NCI-H345 (cell line): ENCODE measurements at regions not wholly inside any gene's neighbourhood (a gene's known extent, or its start where the extent isn't known, plus 50 kb on each side); places are given as distances from the start of the nearest gene placed in this dataset.
"Not testable (repeated sequence)": the region's sequence is repeated elsewhere in the genome, so short reads cannot be mapped to it uniquely, and the experiment has no call there.

Experiments
- DNase-seq: peaks from one replicate; lab custom pipeline; 2025; lab: John Stamatoyannopoulos, UW

GRCh38 chr4:33649471-33649870 lies 2594.8 kb downstream of the ARAP2 start:
- no peak for DNase-seq

DNA sequence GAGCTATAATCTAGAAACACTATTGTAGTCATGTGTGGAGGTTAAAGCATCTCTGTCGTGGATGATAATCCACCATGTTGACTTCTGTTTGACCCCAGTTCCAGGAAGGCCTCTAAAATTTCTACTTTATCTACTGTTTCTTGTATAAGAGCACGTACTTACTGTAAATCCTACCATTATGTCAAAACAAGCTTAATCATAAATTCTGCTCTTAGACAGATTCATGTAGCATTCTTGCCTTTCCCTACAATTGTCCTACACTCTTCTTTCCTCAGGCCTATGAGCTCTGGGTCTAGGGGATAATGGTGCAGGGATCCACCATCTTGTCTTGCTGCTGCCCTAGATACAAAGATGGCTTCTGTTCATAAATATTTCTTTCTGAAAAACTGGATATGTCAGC lies 2594.3 kb downstream of the ARAP2 start:
- DNase-seq: no peak

DNA sequence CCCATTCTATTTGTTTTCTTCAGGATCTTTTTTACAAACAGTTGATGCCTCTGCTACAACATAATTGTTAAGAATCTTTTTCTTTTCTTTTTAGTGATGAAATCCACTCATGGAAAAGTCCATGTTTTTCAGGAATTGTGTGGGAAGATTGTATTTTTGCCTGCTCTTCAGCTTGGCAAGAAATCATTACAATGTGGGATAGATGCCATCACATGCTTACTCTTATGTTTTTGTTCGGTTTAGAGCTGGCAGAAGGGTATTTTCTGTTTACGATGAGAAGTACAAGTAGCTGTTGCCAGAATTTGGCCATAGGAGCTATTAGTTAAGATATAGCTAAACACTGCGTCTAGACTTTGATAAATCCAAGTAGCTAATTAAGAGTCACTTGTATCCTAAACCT lies 2585.3 kb downstream of the ARAP2 start:
- DNase-seq: no peak

DNA sequence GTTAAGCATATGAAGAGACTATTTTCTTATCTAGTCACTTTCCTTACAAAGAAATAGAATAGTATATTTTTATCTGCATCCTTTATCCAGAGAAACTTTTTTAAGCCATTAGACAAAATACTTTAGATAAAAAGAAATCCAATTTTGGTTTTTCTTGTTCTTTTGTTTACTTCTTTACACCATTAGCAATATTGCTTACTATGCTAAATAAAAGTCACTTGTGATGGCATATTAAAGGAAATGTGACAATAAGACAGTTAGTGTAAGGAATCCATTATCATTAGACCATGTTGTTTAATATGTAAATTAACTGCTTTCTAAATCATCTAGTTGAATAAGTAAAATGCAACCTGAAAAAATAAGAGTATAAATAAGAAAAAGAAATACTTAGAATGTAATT lies 2582.7 kb downstream of the ARAP2 start:
- DNase-seq: no peak

DNA sequence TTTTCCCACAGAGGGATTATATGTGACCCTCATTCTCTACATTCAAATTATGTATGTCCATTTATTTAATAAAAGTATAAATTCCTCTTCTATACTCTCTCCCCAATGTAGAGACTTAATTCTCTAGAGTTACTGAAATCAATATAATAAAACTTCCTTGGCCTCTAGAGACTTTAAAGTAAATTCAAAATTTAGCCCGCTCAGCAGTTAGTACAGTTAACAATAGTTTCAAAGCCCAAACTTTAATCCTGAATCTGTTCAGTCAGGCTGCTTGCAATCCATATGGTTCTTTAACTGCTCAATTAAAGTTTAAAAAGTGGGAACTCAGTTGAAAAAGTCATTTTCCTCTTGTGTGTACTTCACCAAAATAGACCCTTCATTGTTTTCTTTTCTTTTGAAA lies 2558.4 kb downstream of the ARAP2 start:
- no peak for DNase-seq

DNA sequence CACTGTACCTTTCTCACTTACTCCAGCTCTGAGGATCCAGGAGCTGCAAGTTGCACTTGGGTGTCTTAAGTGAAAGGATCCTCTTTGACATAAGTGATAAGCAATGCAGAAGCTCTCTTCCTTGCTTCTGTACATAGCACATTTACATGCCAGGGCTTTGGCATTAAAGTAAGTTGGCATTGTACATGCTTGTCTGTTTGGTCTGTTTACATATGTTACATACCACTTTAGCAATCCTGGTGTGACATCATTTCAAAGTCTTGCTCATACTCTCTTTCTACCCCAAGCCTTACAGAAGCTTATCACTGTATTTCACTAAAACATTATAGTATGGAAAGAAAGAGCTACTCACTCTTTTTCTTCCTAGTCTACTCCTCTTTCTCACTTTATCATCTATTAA lies 2548.3 kb downstream of the ARAP2 start:
- no peak for DNase-seq

DNA sequence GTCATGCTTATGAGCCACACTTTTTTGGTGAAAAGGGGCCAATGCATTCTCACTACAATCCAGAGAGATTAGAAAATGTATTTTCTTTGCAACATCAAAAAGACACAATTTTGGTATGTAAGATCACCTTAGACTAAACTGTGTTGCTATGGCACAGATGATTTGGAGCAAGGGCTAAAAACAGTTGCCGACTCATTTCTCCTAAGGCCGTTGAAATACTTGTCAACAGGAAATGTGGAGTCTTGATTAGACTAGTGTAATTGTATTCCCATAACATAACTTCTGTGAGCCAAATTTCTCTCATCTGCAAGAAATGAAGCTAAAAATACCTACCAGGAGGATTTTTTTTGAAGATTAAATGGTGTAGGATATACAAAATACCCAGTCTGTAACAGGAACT lies 2547.7 kb downstream of the ARAP2 start:
- no peak for DNase-seq

GRCh38 chr4:33709247-33709646 lies 2535.1 kb downstream of the ARAP2 start:
- DNase-seq: no peak

DNA sequence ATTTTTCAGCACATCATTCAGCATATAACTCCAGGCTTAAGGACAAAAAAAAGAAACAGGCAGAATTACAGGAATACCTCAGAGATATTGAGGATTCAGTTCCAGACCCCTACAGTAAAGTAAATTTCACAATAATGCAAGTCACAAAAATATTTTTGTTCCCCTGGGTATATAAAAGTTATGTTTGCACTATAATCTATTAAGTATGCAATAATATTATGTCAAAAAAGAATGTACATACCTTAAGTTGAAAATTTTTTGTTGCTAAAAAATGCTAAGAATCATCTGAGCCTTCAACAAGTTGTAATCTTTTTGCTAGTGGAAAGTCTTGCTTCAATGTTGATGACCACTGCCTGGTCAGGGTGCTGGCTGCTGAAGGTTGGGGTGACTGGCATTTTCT lies 2532.5 kb downstream of the ARAP2 start:
- DNase-seq: no peak

DNA sequence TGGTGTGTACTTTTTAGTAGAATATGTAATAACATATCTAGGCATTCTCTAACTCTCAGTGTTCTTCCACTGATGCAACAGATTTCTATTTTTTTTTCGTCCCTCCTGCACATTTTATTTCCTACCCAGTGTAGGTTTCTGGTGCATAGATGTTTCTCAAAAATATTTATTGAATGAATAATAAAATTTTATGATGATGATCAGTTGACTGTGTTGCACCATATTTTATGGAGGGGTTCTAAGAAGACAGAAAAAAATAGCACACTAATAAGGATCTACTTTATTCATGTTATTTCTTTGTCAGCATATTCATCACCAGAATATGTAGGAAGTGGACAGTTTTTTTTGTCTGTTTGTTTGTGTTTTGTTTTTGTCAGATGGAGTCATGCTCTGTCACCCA lies 2529.3 kb downstream of the ARAP2 start:
- DNase-seq: no peak

- no peak for DNase-seq
These were observed 2528.4 kb downstream of the ARAP2 start for GRCh38 chr4:33715841-33716395.

DNA sequence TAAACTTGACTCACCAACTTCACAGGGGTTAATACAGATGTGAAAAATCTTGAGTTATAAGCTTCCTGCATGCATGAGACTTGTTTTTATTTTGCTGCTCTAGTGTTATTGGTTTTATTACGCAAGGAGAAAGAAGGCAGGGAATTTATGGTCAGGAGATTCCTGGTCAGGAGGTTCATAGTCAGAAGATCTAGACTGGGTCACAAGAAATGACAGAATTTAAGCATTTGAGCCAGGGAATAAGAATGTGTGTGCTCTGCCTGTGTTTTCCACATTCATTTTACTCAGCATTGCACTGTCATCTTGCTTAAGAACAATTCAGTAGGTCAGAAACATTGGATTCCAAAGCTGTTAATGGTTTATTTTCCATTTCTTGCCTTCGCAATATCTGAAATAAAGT lies 2522.1 kb downstream of the ARAP2 start:
- DNase-seq: no peak

DNA sequence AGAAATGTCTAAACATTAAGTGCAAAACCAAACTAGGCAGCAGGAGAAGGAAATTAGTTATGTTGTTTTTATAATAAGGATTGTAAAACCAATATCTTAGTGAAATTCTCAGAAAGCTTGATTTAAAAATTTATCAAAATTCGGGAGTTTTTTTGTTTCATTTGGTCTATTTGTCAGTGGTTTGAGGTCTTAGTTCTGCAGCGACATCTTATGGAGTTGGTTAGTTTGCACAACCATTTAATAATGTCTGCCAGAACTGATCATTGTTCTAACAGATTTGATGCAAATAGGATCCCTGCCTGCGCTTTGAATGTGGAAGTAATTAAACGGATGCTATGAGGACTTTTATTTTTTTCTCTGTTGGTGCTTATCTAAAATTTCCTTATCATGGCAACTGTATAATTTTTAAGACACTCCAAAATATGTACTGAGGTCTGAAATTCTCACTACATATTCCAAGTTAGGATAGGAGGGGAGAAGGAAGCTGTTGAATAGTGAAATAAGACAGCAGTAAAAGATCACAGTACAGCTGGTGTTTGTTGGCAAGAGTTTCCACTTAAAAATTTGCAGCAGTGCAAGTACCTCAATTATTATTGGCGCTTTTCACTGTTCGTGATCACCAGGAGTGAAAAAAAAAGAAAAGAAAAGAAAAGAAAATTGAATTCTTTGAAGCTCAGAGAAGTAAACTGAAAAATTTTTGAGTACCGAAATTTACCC lies 2521.4 kb downstream of the ARAP2 start:
- no peak for DNase-seq

DNA sequence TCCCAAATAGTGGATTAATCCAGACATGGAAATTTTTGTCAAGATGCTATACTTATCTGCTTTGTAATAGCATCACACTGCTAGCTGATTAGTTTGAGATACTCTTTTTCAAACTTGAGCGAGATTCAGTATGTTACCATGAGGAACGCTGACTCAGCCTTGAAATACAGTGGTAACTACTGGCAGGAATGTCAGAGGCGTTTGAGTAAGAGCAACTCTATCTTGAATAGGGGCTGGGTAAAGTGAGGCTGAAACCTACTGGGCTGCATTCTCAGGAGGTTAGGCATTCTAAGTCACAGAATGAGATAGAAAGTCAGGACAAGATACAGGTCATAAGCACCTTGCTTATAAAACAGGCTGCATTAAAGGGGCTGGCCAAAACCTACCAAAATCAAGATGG lies 2519.6 kb downstream of the ARAP2 start:
- no peak for DNase-seq

GRCh38 chr4:33725861-33726260 lies 2518.5 kb downstream of the ARAP2 start:
- DNase-seq: no peak

DNA sequence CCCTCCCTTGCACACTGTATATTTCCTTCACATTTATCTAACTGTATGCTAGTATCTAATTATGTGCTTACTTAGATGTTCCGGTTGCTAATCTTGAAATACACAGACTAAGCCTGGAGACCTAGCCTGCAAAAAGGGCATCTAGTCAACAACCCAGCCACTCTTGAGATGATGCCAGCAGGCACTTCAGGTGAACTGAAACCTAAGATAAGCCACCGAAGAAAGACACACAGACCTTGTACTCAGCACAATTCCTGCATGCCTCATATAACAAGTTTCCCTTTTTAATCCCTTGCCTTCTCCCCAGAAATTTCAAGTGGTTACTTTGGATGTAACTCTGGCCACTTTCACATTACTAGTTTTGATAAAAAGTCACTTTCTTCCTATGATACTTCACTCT lies 2506.6 kb downstream of the ARAP2 start:
- no peak for DNase-seq

DNA sequence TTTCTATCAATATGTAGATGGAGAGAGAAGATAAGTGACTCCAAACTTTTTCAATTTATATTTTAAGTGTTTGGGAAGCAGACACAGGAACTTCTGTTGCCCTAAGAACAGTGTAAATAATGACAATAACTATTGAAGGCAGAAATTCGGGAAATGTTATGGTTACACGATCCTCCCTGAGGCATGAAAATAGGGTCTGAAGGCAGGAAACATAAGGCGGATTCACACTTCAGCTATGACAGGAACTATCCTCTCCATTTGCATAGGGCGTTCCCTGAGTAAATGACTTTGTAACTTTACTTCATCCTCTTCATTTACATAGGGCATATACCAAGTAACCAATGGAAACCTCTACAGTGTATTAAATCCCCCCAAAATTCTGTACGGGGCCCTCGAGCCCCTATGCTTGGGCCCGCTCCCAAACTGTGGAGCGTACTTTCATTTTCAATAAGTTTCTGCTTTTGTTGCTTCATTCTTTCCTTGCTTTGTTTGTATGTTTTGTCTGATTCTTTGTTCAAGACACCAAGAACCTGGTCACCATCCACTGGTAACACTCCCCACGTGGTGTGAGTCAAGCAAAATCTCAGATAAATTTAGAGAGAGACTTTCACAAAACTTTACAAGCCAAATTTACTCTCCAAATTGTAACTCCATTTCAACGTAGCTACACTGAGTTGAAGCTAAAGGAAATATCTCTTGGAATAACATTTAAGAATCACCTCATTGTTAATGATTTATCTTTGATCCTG lies 2504.3 kb downstream of the ARAP2 start:
- no peak for DNase-seq

- not testable (repeated sequence) for DNase-seq
These were observed 2503.4 kb downstream of the ARAP2 start for GRCh38 chr4:33740871-33741270.

DNA sequence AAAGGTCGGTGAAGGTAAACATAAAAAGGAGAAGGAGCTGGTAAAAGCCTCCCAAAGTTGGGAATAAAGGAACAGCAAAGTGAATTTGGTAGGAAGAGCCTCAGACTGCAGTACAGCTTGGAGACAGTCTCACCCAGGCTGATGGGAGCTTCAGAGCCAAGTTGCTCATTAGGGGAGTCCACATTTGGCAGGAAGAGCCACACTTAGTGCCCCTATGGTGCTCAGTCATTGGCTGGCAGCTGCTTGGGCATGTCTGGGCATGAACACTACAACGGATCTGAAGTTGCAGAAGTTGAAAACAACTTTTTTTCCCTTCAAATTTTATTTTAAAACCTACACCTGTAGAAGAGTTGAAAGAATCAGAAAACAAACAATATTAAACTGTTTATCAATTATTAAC lies 2497.3 kb downstream of the ARAP2 start:
- DNase-seq: no peak

DNA sequence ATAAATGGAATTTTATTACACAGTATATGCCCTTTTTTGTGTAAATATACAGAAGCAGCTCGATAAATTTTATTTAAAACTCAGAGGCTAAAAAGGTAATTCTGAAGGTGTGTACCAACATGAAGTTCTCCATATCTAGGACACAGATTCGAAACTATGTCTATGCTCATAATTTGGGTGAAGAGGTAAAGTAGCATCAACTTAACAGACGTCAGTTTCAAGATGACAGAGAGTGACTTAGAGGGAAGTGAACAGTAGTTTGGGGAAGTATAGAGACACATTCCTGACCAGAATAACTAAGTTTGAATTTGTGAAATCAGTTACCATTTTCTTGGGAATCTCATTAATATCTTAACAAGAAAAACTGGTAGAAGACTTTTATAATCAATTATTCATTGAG lies 2493.3 kb downstream of the ARAP2 start:
- DNase-seq: no peak

DNA sequence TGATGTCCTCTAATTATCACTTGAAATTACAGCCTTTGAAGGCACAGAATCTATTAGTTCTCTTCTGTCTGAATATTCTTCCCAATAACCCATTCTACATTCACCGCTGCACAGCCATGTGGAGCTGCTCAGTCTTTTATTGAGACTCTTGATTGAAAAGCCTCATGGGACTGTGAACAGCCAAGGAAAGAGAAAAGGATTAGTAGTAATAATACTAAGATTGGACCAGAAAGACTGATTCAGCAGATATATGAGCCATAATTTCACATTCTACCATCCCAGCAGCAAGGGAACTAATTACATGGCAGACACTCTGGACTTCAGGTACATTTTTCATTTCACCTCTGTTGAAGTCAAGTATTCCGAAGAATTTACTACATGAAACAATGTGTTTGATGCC lies 2471.7 kb downstream of the ARAP2 start:
- no peak for DNase-seq

DNA sequence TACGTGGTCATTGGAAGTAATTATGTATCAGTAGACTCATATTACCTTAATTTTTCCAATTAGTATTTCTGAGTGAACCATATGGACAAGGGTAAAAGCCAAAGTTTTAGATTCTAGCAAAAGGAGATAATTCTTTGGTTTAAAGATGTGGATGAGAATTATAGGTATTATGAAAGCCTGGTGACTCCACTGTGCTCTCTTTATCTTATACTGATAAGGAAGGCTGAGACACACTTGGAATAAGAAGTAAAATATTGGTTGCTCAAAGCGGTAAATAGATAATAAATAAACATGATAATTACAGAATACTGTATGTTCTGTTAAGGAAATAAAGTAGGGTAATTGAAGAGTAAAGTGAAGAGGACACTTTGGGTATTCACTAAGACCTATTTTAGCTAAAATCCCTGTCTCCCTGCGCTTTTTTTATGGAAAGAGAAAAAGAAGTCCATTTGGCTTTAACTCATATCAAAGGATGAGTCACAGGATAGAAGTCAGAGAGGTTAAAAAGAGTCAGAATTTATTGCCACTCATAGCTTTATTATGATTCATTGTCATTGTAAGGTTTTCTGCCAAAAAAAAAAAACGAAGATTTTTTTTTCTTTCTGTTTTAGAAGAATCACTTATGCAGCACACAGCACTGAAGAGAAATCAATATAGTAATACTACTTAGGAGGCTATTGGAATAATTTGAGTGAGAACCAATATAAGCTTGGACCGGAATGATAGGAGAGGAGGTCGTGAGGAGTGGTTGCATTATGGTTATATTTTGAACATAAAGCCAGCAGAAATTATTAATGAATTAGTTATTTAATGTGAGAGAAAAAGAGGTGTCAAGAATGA lies 2463.1 kb downstream of the ARAP2 start:
- no peak for DNase-seq

DNA sequence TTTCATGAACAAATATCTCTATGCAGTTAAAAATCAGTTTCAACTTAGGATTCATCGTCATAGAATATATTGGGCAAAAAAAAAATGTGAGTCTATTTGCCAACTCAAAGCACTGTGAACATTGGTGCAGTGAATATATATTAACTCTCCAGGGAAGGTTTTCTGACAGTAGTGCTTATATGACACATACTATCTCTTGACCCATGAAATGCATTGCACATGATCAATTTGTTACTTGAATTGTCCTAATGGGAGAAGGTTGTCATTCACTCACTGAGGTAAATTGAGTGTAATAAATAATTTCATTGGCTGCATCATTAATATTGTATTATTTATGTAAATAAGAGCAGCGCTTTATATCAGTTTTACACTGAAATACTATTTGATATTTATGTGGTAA lies 2458.5 kb downstream of the ARAP2 start:
- no peak for DNase-seq
